ENCODE measurements at regions not wholly inside any gene's neighbourhood (a gene's known extent, or its start where the extent isn't known, plus 50 kb on each side); places are given as distances from the start of the nearest gene placed in this dataset.
"Not testable (repeated sequence)": the region's sequence is repeated elsewhere in the genome, so short reads cannot be mapped to it uniquely, and the experiment has no call there.

GRCh38 chr22:34416022-34416860 is 496.0 kb upstream of the LARGE1 start:
- no peak for DNase-seq (ENCODE audit: insufficient read length, low spot score)
- no peak for FAIRE-seq

- not testable (repeated sequence) for FAIRE-seq; DNase-seq (ENCODE audit: insufficient read length, low spot score)
Observed at GRCh38 chr22:34422948-34423347, 502.7 kb upstream of the LARGE1 start.

- FAIRE-seq (no peak), DNase-seq (ENCODE audit: insufficient read length, low spot score) (no peak)
Observed at GRCh38 chr22:34427436-34427835, 507.2 kb upstream of the LARGE1 start.

GRCh38 chr22:34427841-34428240 is 507.6 kb upstream of the LARGE1 start:
- DNase-seq (ENCODE audit: insufficient read length, low spot score) = no peak
- no peak for FAIRE-seq

GRCh38 chr22:34429314-34429713 is 509.0 kb upstream of the LARGE1 start:
- DNase-seq (ENCODE audit: insufficient read length, low spot score) = no peak
- no peak for FAIRE-seq

- FAIRE-seq = no peak
- no peak for DNase-seq (ENCODE audit: insufficient read length, low spot score)
Observed at GRCh38 chr22:34430386-34430785, 510.1 kb upstream of the LARGE1 start.

GRCh38 chr22:34434371-34434770 is 514.1 kb upstream of the LARGE1 start:
- no peak for FAIRE-seq
- no peak for DNase-seq (ENCODE audit: insufficient read length, low spot score)

GRCh38 chr22:34437140-34437539 is 516.9 kb upstream of the LARGE1 start:
- FAIRE-seq = no peak
- no peak for DNase-seq (ENCODE audit: insufficient read length, low spot score)

- no peak for DNase-seq (ENCODE audit: insufficient read length, low spot score)
- no peak for FAIRE-seq
Observed at GRCh38 chr22:34454598-34454997, 534.3 kb upstream of the LARGE1 start.

- FAIRE-seq (no peak), DNase-seq (ENCODE audit: insufficient read length, low spot score) (no peak)
Observed at GRCh38 chr22:34462795-34463194, 542.5 kb upstream of the LARGE1 start.

- FAIRE-seq (no peak), DNase-seq (ENCODE audit: insufficient read length, low spot score) (no peak)
Observed at GRCh38 chr22:34475886-34476285, 555.6 kb upstream of the LARGE1 start.

- FAIRE-seq = no peak
- DNase-seq (ENCODE audit: insufficient read length, low spot score) = no peak
Observed at GRCh38 chr22:34476762-34477161, 556.5 kb upstream of the LARGE1 start.

- DNase-seq (ENCODE audit: insufficient read length, low spot score) = no peak
- FAIRE-seq = no peak
Observed at GRCh38 chr22:34481090-34481489, 560.8 kb upstream of the LARGE1 start.

GRCh38 chr22:34486381-34486780 is 566.1 kb upstream of the LARGE1 start:
- no peak for FAIRE-seq

GRCh38 chr22:34489861-34490260 is 569.6 kb upstream of the LARGE1 start:
- no peak for FAIRE-seq
- no peak for DNase-seq (ENCODE audit: insufficient read length, low spot score)

More at GRCh38 chr22:34486381-34486780, 566.1 kb upstream of the LARGE1 start:
- DNase-seq (ENCODE audit: insufficient read length, low spot score) = no peak

- FAIRE-seq (no peak), DNase-seq (ENCODE audit: insufficient read length, low spot score) (no peak)
Observed at GRCh38 chr22:34490886-34491285, 570.6 kb upstream of the LARGE1 start.

GRCh38 chr22:34493486-34493885 is 572.5 kb upstream of the ISX start:
- DNase-seq (ENCODE audit: insufficient read length, low spot score) (no peak), FAIRE-seq (no peak)

- DNase-seq (ENCODE audit: insufficient read length, low spot score) = no peak
- FAIRE-seq = no peak
Observed at GRCh38 chr22:34501366-34501965, 564.5 kb upstream of the ISX start.

- FAIRE-seq (no peak), DNase-seq (ENCODE audit: insufficient read length, low spot score) (no peak)
Observed at GRCh38 chr22:34502821-34503220, 563.1 kb upstream of the ISX start.

- DNase-seq (ENCODE audit: insufficient read length, low spot score) (no peak), FAIRE-seq (no peak)
Observed at GRCh38 chr22:34508797-34509196, 557.2 kb upstream of the ISX start.

- DNase-seq (ENCODE audit: insufficient read length, low spot score) (no peak), FAIRE-seq (no peak)
Observed at GRCh38 chr22:34526681-34527080, 539.3 kb upstream of the ISX start.

GRCh38 chr22:34534101-34534500 is 531.9 kb upstream of the ISX start:
- DNase-seq (ENCODE audit: insufficient read length, low spot score) (no peak), FAIRE-seq (no peak)
